C4-2B (cell line): ENCODE measurements at regions not wholly inside any gene's neighbourhood (a gene's known extent, or its start where the extent isn't known, plus 50 kb on each side); places are given as distances from the start of the nearest gene placed in this dataset.

Experiments used
- H3K27ac ChIP-seq: fragments of 450-650 bp; 2 replicates; pipeline ENCODE4 v1.5.1; 2017
- CTCF ChIP-seq: fragments of 450-650 bp; conservative IDR thresholded peaks from 2 replicates; pipeline ENCODE4 v1.5.1; 2017; ENCODE audit warnings: mild to moderate bottlenecking
- ZFX ChIP-seq: fragments of 450-650 bp; IDR thresholded peaks from 2 replicates; pipeline ENCODE4 v1.6.1; 2017

- no peak for TF ChIP-seq ZFX
- TF ChIP-seq CTCF: no peak
- H3K27ac ChIP-seq: no peak overlapping the region
Observed at GRCh38 chr3:116767726-116768125, 58.1 kb downstream of the TUSC7 start.

- TF ChIP-seq ZFX (no peak), CTCF (peak; percentile 99)
- H3K27ac ChIP-seq: no peak overlapping the region
Observed at GRCh38 chr3:116770815-116771450, 61.4 kb downstream of the TUSC7 start.

- no peak overlapping the region for H3K27ac ChIP-seq
- TF ChIP-seq CTCF: no peak
- TF ChIP-seq ZFX: no peak
Observed at GRCh38 chr3:116776880-116777785, 67.6 kb downstream of the TUSC7 start.

GRCh38 chr3:116785226-116785625 is 75.6 kb downstream of the TUSC7 start:
- no peak overlapping the region for H3K27ac ChIP-seq
- TF ChIP-seq CTCF: no peak
- TF ChIP-seq ZFX: no peak

GRCh38 chr3:116802651-116803050 is 93.1 kb downstream of the TUSC7 start:
- TF ChIP-seq CTCF (no peak), ZFX (no peak)
- no peak overlapping the region for H3K27ac ChIP-seq

GRCh38 chr3:116806351-116806750 is 96.8 kb downstream of the TUSC7 start:
- TF ChIP-seq CTCF: no peak
- TF ChIP-seq ZFX: no peak
- H3K27ac ChIP-seq: no peak overlapping the region

- no peak overlapping the region for H3K27ac ChIP-seq
- no peak for TF ChIP-seq CTCF
- TF ChIP-seq ZFX: no peak
Observed at GRCh38 chr3:116808725-116809124, 99.1 kb downstream of the TUSC7 start.
